GM12874 (cell line): ENCODE measurements at regions not wholly inside any gene's neighbourhood (a gene's known extent, or its start where the extent isn't known, plus 50 kb on each side); places are given as distances from the start of the nearest gene placed in this dataset.

Experiments used
- CTCF ChIP-seq: IDR thresholded peaks from 2 replicates; pipeline ENCODE4 v1.5.1; 2011; ENCODE audit warnings: low read depth, mild to moderate bottlenecking, control low read depth, low read length, moderate library complexity; ENCODE audit not compliant: insufficient read depth

DNA sequence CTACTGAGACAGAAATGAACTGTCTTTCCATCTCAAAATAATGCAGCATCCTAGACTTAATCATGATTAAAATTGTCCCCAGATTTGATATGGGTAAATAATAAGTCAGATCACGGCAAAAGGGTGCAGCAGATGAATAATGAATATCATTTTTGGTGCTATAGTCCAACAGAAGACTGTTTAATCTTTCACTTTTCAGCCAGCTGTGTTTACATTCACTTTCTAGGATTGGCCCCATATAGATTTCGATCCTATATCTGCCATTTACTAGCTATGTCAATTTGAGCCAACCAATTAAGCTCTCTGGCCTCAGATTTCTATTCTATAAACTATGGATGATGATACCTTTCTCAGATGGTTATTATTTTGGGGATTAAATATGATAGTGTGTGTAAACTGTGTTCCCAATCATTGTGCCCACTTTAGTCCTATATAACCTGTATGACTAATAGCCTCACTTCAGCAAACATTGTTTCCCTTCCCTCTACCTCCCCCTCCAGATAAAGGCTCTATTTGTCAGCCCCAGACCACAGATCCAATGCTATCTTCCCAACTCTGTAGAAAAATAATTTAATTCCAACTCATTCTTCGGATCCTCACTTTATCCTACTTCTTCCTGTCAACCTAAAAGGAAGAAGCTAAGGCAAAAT lies 53.6 kb upstream of the NT5E start:
- no peak for TF ChIP-seq CTCF

DNA sequence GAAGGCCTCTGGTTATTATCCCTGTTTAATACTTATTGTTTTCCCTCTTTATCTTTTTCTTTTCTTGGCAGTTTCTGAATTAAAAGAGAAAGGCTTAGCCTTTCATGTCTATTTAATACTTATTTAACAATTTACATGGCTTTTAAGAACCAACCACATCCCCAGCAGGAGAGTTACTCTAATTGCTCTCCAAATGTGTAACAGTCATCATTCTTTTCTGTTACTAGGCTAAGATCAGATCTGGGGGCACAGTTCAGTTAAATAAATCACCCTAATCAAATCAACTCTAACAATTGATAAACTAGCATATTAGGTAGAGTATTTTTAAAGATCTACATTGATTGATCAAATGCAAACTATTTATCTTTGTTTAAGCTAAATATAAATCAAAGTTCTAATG lies 54.1 kb upstream of the NT5E start:
- no peak for TF ChIP-seq CTCF

DNA sequence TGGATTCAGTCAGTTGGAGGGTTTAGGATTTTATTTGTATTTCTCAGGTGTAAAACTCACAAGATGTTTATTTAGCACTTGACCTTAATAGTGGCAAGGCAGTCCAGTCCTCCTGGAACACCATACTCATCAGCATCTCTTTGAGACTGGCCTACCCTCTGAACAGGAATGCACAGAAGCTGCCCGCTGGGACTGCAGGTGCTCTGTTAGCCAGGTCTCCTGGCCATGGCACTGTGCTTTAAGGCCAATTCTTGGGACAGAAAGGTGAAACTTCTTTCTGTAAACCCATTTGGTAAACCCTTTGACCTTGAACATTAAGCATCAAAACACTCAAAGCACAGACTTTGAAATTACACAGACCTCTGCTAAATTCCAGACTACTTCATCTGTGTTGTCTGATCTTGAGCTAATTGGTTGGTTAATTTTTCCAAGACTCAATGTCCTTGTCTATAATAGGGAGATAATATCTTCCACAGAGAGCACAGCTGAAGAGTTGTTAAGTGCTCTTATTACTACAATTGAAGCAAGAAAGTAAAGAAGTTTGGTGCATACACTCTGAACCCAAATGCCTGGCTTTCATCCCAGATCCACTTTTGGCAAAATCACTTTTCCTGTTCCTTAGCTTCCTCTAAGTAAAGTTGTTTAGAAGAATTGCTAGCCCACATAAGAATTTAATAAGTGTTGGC lies 54.9 kb upstream of the NT5E start:
- no peak for TF ChIP-seq CTCF

GRCh38 chr6:85394199-85394598 lies 55.7 kb upstream of the NT5E start:
- TF ChIP-seq CTCF = no peak

- TF ChIP-seq CTCF = no peak
Measured at GRCh38 chr6:85392379-85392778, 57.5 kb upstream of the NT5E start.

- TF ChIP-seq CTCF = no peak
Measured at GRCh38 chr6:85390775-85391174, 59.1 kb upstream of the NT5E start.

GRCh38 chr6:85390105-85390728 lies 59.7 kb upstream of the NT5E start:
- no peak for TF ChIP-seq CTCF
